K562 (cell line): ENCODE measurements at regions not wholly inside any gene's neighbourhood (a gene's known extent, or its start where the extent isn't known, plus 50 kb on each side); places are given as distances from the start of the nearest gene placed in this dataset.
A peak's percentile ranks its signal among the peaks of the same experiment; 100 is the strongest.

Source experiments
- ATAC-seq: fragments of 200-7000 bp; cut with Tn5 transposase; 3 replicates; pipeline ENCODE4 v1.9.1; 2020; ENCODE audit warnings: moderate library complexity
- BruUV-seq: library from RNA; stranded (reverse); fragments of 400-500 nt; replicated peaks from 2 replicates; lab custom pipeline; 2021; lab: Mats Ljungman, UMichigan
- CTCF ChIA-PET: fragments of 300-600 bp; formaldehyde crosslinking; extraction: SDS; loops from one replicate; lab custom pipeline; 2021; ENCODE audit warnings: low intra/inter-chr PET ratio; lab: Yijun Ruan, JAX
- POLR2A ChIA-PET: fragments of 300-600, 350-650 bp; sonication (Branson Sonifier 250); formaldehyde crosslinking; extraction: SDS; loops from one replicate; lab custom pipeline; 2021; ENCODE audit warnings: antibody characterized with exemption, inconsistent platforms; lab: Yijun Ruan, JAX
- DNase-seq, 4 experiments: peaks; one replicate each; pipeline versions ENCODE4 v3.0.0 to v3.0.0-alpha.2; 2011 to 2018; ENCODE audit warnings: low spot score in 3 of 4, mixed read lengths in 3 of 4; ENCODE audit errors: extremely low read depth in 1 of 4
- FAIRE-seq: peaks from 2 replicates; lab custom pipeline; 2011; peaks lifted over from hg19 to GRCh38; lab: Jason Lieb, UNC
- H2AFZ ChIP-seq: 2 replicates; pipeline ENCODE4 v1.6.0; 2011; ENCODE audit warnings: low read depth, low read length, control low read depth, inconsistent platforms
- H3K27ac ChIP-seq: fragments of 200-600 bp; 3 replicates; pipeline ENCODE4 v1.8.0; 2011; ENCODE audit warnings: low read depth, mild to moderate bottlenecking, control low read depth, inconsistent platforms, low read length, moderate library complexity, mixed read lengths; ENCODE audit errors: extremely low read depth
- H3K27me3 ChIP-seq, 2 experiments: fragments of 300-600 bp in 1 of 2; 2 replicates in 1 of 2; 3 replicates in 1 of 2; pipeline versions ENCODE4 v1.6.0 to v1.8.0; 2011; ENCODE audit warnings: inconsistent platforms in 2 of 2, low read length in 2 of 2, mild to moderate bottlenecking in 1 of 2, mixed read lengths in 1 of 2, moderate library complexity in 1 of 2; ENCODE audit not compliant: control insufficient read depth in 2 of 2, insufficient read depth in 2 of 2
- H3K36me3 ChIP-seq: fragments of 300-600 bp; 3 replicates; pipeline ENCODE4 v1.8.0; 2011; ENCODE audit warnings: mild to moderate bottlenecking, low read length, inconsistent platforms; ENCODE audit not compliant: control insufficient read depth, insufficient read depth
- H3K4me1 ChIP-seq, 2 experiments: fragments of 200-600 bp in 1 of 2; replicated peaks in 1 of 2; 2 replicates in 1 of 2; 3 replicates in 1 of 2; pipeline versions ENCODE4 v1.5.1 to v1.8.0; 2011; ENCODE audit warnings: inconsistent platforms in 2 of 2, low read length in 2 of 2, mild to moderate bottlenecking in 1 of 2, mixed read lengths in 1 of 2, moderate library complexity in 1 of 2; ENCODE audit not compliant: control insufficient read depth in 2 of 2, insufficient read depth in 2 of 2
- H3K4me2 ChIP-seq: 2 replicates; pipeline ENCODE4 v1.6.1; 2011; ENCODE audit warnings: low read length, control low read depth, inconsistent platforms, mixed read lengths; ENCODE audit not compliant: insufficient read depth
- H3K4me3 ChIP-seq: fragments of 200-600 bp; sonication (generic), shearing (Covaris generic); 2 replicates; pipeline ENCODE4 v1.5.1; 2016; ENCODE audit warnings: control low read depth, inconsistent platforms
- H3K79me2 ChIP-seq: fragments of 200-600 bp; 3 replicates; pipeline ENCODE4 v1.8.0; 2011; ENCODE audit warnings: low read length, inconsistent platforms; ENCODE audit not compliant: control insufficient read depth, insufficient read depth
- H3K9ac ChIP-seq, 2 experiments: 2 replicates each; pipeline versions ENCODE4 v1.6.0 to v1.6.1; 2011; ENCODE audit warnings: low read depth in 2 of 2, low read length in 2 of 2, control low read depth in 1 of 2, inconsistent platforms in 1 of 2, mild to moderate bottlenecking in 1 of 2, mixed read lengths in 1 of 2; ENCODE audit not compliant: insufficient read depth in 1 of 2
- H3K9me1 ChIP-seq: one replicate; pipeline ENCODE4 v1.6.0; 2011; ENCODE audit warnings: inconsistent platforms, mild to moderate bottlenecking, low read length, moderate library complexity; ENCODE audit not compliant: control insufficient read depth, insufficient read depth
- H3K9me3 ChIP-seq: replicated peaks from 2 replicates; pipeline ENCODE4 v1.5.1; 2011; ENCODE audit warnings: low read depth, low read length, inconsistent platforms; ENCODE audit not compliant: control insufficient read depth, insufficient read depth
- H4K20me1 ChIP-seq: replicated peaks from 2 replicates; pipeline ENCODE4 v1.6.1; 2011; ENCODE audit warnings: low read length, inconsistent platforms, mixed read lengths; ENCODE audit not compliant: control insufficient read depth, insufficient read depth
- ARID1B ChIP-seq: fragments of 450-650 bp; IDR thresholded peaks from 2 replicates; pipeline ENCODE4 v1.6.1; 2016; ENCODE audit warnings: antibody characterized with exemption, mild to moderate bottlenecking, inconsistent platforms
- C11orf30 ChIP-seq: fragments of 450-650 bp; IDR thresholded peaks from 2 replicates; pipeline ENCODE4 v1.6.1; 2016; ENCODE audit warnings: low read depth, mild to moderate bottlenecking
- ELF1 ChIP-seq: fragments of 200-800 bp; sonication (Bioruptor generic); IDR thresholded peaks from 2 replicates; pipeline ENCODE4 v1.6.1; 2016; ENCODE audit warnings: missing genetic modification characterization, missing compliant biosample characterization
- GATAD2B ChIP-seq: fragments of 450-650 bp; IDR thresholded peaks from 2 replicates; pipeline ENCODE4 v1.6.1; 2017; ENCODE audit warnings: mild to moderate bottlenecking, borderline replicate concordance
- MAFF ChIP-seq: IDR thresholded peaks from 2 replicates; pipeline ENCODE4 v1.6.1; 2012; ENCODE audit warnings: low read length, improper control_type of control experiment
- MAFK ChIP-seq: IDR thresholded peaks from 2 replicates; pipeline ENCODE4 v1.6.1; 2011; ENCODE audit warnings: low read length, improper control_type of control experiment
- MYC ChIP-seq, 2 experiments: fragments of 250-450 bp in 1 of 2; sonication (Bioruptor Pico) in 1 of 2; IDR thresholded peaks; 2 replicates each; pipeline versions ENCODE4 v1.5.1 to v1.6.1; 2012 to 2021; ENCODE audit warnings: low read depth in 2 of 2, borderline replicate concordance in 1 of 2, improper control_type of control experiment in 1 of 2, low read length in 1 of 2, mild to moderate bottlenecking in 1 of 2, moderate library complexity in 1 of 2
- NFYB ChIP-seq: IDR thresholded peaks from 2 replicates; pipeline ENCODE4 v1.6.1; 2011; ENCODE audit warnings: mild to moderate bottlenecking, moderate library complexity; ENCODE audit not compliant: insufficient read length; ENCODE audit errors: extremely low read depth
- RCOR1 ChIP-seq, 2 experiments: IDR thresholded peaks; 2 replicates each; pipeline ENCODE4 v1.6.1; 2012; ENCODE audit warnings: low read depth in 2 of 2, low read length in 2 of 2, borderline replicate concordance in 1 of 2, improper control_type of control experiment in 1 of 2
- SMARCC2 ChIP-seq: fragments of 450-650 bp; IDR thresholded peaks from 2 replicates; pipeline ENCODE4 v1.6.1; 2017; ENCODE audit warnings: antibody characterized with exemption, moderate library complexity, mild to moderate bottlenecking, low read depth
- TAL1 ChIP-seq: fragments of 450-650 bp; IDR thresholded peaks from 2 replicates; pipeline ENCODE4 v1.6.1; 2016; ENCODE audit warnings: mild to moderate bottlenecking
- ZC3H8 ChIP-seq: fragments of 450-650 bp; IDR thresholded peaks from 2 replicates; pipeline ENCODE4 v1.6.1; 2017
- ZKSCAN3 ChIP-seq: fragments of 250-450 bp; sonication (Bioruptor Pico); IDR thresholded peaks from 2 replicates; pipeline ENCODE4 v1.4.0; 2020
- ZNF12 ChIP-seq: sonication (generic); formaldehyde crosslinking; IDR thresholded peaks from 2 replicates; pipeline ENCODE4 v1.4.0; 2020; ENCODE audit warnings: mild to moderate bottlenecking, missing genetic modification reagents
- ZNF316 ChIP-seq: fragments of 450-650 bp; IDR thresholded peaks from 2 replicates; pipeline ENCODE4 v1.6.1; 2016
- WGBS: fragments of 100-300 bp; shearing (Covaris generic); methylation state at CpG from one replicate; pipeline ENCODE4 v1.1.6; 2016; ENCODE audit warnings: low coverage, mixed read lengths; ENCODE audit not compliant: insufficient coverage; ENCODE audit errors: missing lambda C conversion rate; 5-methylcytosine and 5-hydroxymethylcytosine counted together
- in situ Hi-C: fragments of 300-500 bp; cut with MboI; formaldehyde crosslinking; loops from 4 replicates; pipeline ENCODE4 v1.15.0; 2018; ENCODE audit warnings: inconsistent platforms, mixed read lengths
- intact Hi-C: fragments of 100-400 bp; cut with micrococcal nuclease; formaldehyde crosslinking; loops from 2 replicates; pipeline ENCODE4 v1.14.2; 2022
- TF ChIP-seq, protein P1 (sequence below): sonication (generic); formaldehyde crosslinking; IDR thresholded peaks from 2 replicates; pipeline ENCODE4 v1.8.1; 2023; ENCODE audit warnings: mild to moderate bottlenecking, missing genetic modification reagents

DNA sequence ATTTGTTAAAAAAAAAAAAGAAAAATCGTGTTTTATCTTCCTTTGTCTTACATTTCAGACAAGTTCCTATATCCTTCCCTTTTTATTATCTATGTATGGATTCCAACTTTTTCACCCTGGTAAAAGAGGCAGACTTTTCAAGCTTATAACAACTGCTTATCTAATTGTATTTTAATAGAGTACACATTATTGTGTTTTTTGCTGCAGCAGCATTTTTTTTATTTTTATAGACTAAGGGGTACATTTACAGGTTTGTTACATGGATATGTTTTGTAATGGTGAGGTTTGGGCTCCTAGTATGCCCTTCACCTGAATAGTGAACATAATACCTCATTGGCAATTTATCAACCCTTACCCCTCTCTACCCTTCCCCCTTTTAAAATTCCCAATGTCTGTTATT is 195.0 kb upstream of the RGMB start:
- Histone ChIP-seq H3K4me2 (no peak overlapping the region), H3K4me3 (no peak overlapping the region), H4K20me1 (no peaks in the 10 kb centered on the region), H3K27me3 (no peaks in the 10 kb centered on the region), H3K9ac (no peak overlapping the region), H3K36me3 (no peaks in the 10 kb centered on the region), H3K27ac (no peak overlapping the region), H3K9me3 (no peaks in the 10 kb centered on the region; the same call in 1 of the 2 replicates), H3K9me1 (no peaks in the 10 kb centered on the region), H3K79me2 (no peaks in the 10 kb centered on the region), H3K4me1 (no peaks in the 10 kb centered on the region), H2AFZ (no peak overlapping the region)
- POLR2A ChIA-PET: no interaction called here
- BruUV-seq: no TSS peak
- no peak for DNase-seq
- TF ChIP-seq MAFK (peak; percentile 16; the same call in 1 of the 2 replicates), MAFF (peak; percentile 25; the same call in 1 of the 2 replicates), SMARCC2 (no peak), C11orf30 (peak; percentile 16; the same call in 1 of the 2 replicates), ZC3H8 (no peak), ZNF316 (peak; percentile 58; the same call in 1 of the 2 replicates)
- CTCF ChIA-PET: no interaction called here
- intact Hi-C loops: no loop called here
- ATAC-seq: no peak
- no peak for FAIRE-seq
- 0% methylated on average over 1 of the region's 1 CpG for WGBS
- in situ Hi-C loops: no loop called here

DNA sequence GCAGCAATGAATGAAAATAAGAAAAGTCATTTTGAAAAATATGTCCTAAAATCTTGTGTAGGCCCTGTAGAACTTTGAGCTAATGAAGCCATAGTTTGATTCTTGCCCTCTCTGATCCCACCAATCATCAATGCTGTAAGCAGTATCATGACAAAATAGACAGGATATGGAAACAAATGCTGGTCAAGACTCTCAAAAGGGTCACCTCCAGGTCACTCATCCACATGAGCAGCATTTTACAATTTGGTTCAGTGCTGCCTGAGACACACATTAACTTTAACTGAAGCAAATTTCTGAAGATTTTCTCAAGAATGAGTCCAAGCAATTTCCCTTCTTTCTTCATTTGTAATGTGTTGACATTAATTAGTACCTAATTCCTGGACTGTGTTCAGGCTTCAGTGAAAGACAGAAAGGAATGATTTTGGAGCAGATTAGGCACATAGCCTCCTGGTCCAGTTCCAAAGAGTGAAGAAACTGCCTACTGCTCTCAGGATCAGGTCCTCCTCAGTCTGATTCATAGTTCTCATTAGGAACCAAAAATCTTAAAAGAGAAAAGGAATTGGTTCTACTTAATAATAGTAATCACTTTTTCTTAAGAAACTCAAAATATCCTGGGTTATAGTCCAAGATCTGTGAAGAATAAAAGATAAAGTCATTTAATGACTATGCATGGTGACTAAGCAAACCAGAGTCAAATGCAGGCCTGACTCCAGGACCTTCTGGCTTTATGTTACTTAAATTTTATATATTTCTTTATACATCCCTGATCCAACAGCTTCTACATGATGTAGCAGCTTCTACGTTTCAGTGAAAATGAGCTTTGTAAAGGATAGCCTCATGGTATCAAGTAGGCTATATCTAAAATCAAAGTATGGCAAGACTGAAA is 192.1 kb upstream of the RGMB start:
- no peak overlapping the region for H2AFZ ChIP-seq
- H3K79me2 ChIP-seq: no peaks in the 10 kb centered on the region
- no peaks in the 10 kb centered on the region for H4K20me1 ChIP-seq
- H3K4me2 ChIP-seq: no peak overlapping the region
- in situ Hi-C loops (no loop called here), intact Hi-C loops (no loop called here)
- no peaks in the 10 kb centered on the region for H3K9me1 ChIP-seq
- CTCF ChIA-PET: no interaction called here
- H3K27me3 ChIP-seq: no peaks in the 10 kb centered on the region
- no TSS peak for BruUV-seq
- H3K36me3 ChIP-seq: no peaks in the 10 kb centered on the region
- WGBS: 0% methylated on average over 1 of the region's 1 CpG
- DNase-seq: no peak
- H3K27ac ChIP-seq: no peak overlapping the region
- no peaks in the 10 kb centered on the region for H3K4me1 ChIP-seq
- no peak for ATAC-seq
- no peak for FAIRE-seq
- no peak overlapping the region for H3K4me3 ChIP-seq
- H3K9me3 ChIP-seq: no peaks in the 10 kb centered on the region
- POLR2A ChIA-PET: no interaction called here
- H3K9ac ChIP-seq: no peak overlapping the region
- TF ChIP-seq MYC (IDR thresholded peaks at IDR 0.05; ENCODE audit: low read depth, low read length): no peak
- TF ChIP-seq MYC (CRISPR knock-in tag; IDR thresholded peaks at IDR 0.05; ENCODE audit: borderline replicate concordance, low read depth): no peak
- no peak for TF ChIP-seq ZKSCAN3 (CRISPR knock-in tag)
- no peak for TF ChIP-seq ARID1B
- no peak for TF ChIP-seq RCOR1 (IDR thresholded peaks at IDR 0.05; ENCODE audit: borderline replicate concordance in 1 of 2, low read depth in 2 of 2, low read length in 2 of 2)
- TF ChIP-seq, protein P1, sequence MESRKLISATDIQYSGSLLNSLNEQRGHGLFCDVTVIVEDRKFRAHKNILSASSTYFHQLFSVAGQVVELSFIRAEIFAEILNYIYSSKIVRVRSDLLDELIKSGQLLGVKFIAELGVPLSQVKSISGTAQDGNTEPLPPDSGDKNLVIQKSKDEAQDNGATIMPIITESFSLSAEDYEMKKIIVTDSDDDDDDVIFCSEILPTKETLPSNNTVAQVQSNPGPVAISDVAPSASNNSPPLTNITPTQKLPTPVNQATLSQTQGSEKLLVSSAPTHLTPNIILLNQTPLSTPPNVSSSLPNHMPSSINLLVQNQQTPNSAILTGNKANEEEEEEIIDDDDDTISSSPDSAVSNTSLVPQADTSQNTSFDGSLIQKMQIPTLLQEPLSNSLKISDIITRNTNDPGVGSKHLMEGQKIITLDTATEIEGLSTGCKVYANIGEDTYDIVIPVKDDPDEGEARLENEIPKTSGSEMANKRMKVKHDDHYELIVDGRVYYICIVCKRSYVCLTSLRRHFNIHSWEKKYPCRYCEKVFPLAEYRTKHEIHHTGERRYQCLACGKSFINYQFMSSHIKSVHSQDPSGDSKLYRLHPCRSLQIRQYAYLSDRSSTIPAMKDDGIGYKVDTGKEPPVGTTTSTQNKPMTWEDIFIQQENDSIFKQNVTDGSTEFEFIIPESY (CRISPR knock-in tag): no peak
- no peak for TF ChIP-seq TAL1
- no peak for TF ChIP-seq ZNF12 (CRISPR knock-in tag)
- no peak for TF ChIP-seq ELF1
- no peak for TF ChIP-seq GATAD2B
- no peak for TF ChIP-seq NFYB
